Endodermal cell (in vitro differentiated cells): ENCODE measurements at regions not wholly inside any gene's neighbourhood (a gene's known extent, or its start where the extent isn't known, plus 50 kb on each side); places are given as distances from the start of the nearest gene placed in this dataset.

Experiments
- DNase-seq: peaks from one replicate; pipeline ENCODE4 v3.0.0-alpha.2; 2017
- H3K27ac ChIP-seq: 2 replicates; pipeline ENCODE4 v1.5.1; 2013; ENCODE audit warnings: mild to moderate bottlenecking, low read depth, low read length, moderate library complexity
- H3K27me3 ChIP-seq: 2 replicates; pipeline ENCODE4 v1.6.1; 2013; ENCODE audit warnings: mild to moderate bottlenecking, low read length, moderate library complexity; ENCODE audit not compliant: insufficient read depth, control insufficient read depth, poor library complexity, severe bottlenecking
- H3K36me3 ChIP-seq: 2 replicates; pipeline ENCODE4 v1.7.0; 2013; ENCODE audit warnings: mild to moderate bottlenecking, low read length, moderate library complexity; ENCODE audit not compliant: control insufficient read depth, insufficient read depth
- H3K4me1 ChIP-seq: one replicate; pipeline ENCODE4 v1.7.0; 2013; ENCODE audit warnings: low read length; ENCODE audit not compliant: control insufficient read depth, insufficient read depth
- H3K4me3 ChIP-seq: 2 replicates; pipeline ENCODE4 v1.5.1; 2013; ENCODE audit warnings: mild to moderate bottlenecking, low read length, moderate library complexity
- H3K9ac ChIP-seq: 2 replicates; pipeline ENCODE4 v1.6.1; 2013; ENCODE audit warnings: mild to moderate bottlenecking, low read length, moderate library complexity; ENCODE audit not compliant: poor library complexity, severe bottlenecking; ENCODE audit errors: extremely low read depth
- H3K9me3 ChIP-seq: 2 replicates; pipeline ENCODE4 v1.6.1; 2013; ENCODE audit warnings: mild to moderate bottlenecking, low read length, moderate library complexity; ENCODE audit not compliant: control insufficient read depth
- H3K27ac Mint-ChIP-seq: 2 replicates; pipeline ENCODE4 v1.8.0; 2020; ENCODE audit warnings: mixed read lengths
- H3K27me3 Mint-ChIP-seq: 2 replicates; pipeline ENCODE4 v1.8.0; 2021; ENCODE audit warnings: mild to moderate bottlenecking, mixed read lengths; ENCODE audit not compliant: insufficient read depth
- H3K36me3 Mint-ChIP-seq: 2 replicates; pipeline ENCODE4 v1.8.0; 2020; ENCODE audit warnings: low read depth, mixed read lengths
- H3K4me1 Mint-ChIP-seq: 2 replicates; pipeline ENCODE4 v1.8.0; 2020; ENCODE audit warnings: mixed read lengths
- H3K4me3 Mint-ChIP-seq: 2 replicates; pipeline ENCODE4 v1.8.0; 2020; ENCODE audit warnings: mild to moderate bottlenecking, moderate library complexity, mixed read lengths
- H3K9me3 Mint-ChIP-seq: 2 replicates; pipeline ENCODE4 v1.8.0; 2020; ENCODE audit warnings: mild to moderate bottlenecking, mixed read lengths
- CTCF ChIP-seq: fragments of 200-600 bp; sonication (generic); conservative IDR thresholded peaks from 2 replicates; pipeline ENCODE4 v1.5.0; 2021; ENCODE audit warnings: antibody characterized with exemption, mild to moderate bottlenecking
- WGBS, 2 experiments: methylation state at CpG; one replicate each; pipeline versions ENCODE4 v1.1.5 to v1.1.7; 2013; ENCODE audit warnings: missing lambda C conversion rate in 2 of 2, mixed read lengths in 1 of 2; ENCODE audit not compliant: insufficient coverage in 1 of 2, insufficient read length in 1 of 2; 5-methylcytosine and 5-hydroxymethylcytosine counted together

- Histone ChIP-seq H3K4me1 (no peaks in the 10 kb centered on the region), H3K27me3 (no peaks in the 10 kb centered on the region), H3K36me3 (no peaks in the 10 kb centered on the region), H3K9ac (no peak overlapping the region), H3K4me3 (no peak overlapping the region), H3K9me3 (no peaks in the 10 kb centered on the region), H3K27ac (no peak overlapping the region)
- WGBS, 2 experiments: 80 to 85% methylated on average over 2 to 4 of the region's 4 CpGs
- no peaks in the 10 kb centered on the region for H3K36me3 Mint-ChIP-seq
- H3K9me3 Mint-ChIP-seq: no peaks in the 10 kb centered on the region
- no peak overlapping the region for H3K27ac Mint-ChIP-seq
- H3K27me3 Mint-ChIP-seq: peaks cover 2% of the 10 kb centered on the region
- H3K4me1 Mint-ChIP-seq: peaks cover 6% of the 10 kb centered on the region
- no peak overlapping the region for H3K4me3 Mint-ChIP-seq
- TF ChIP-seq CTCF: no peak
- DNase-seq: peak; percentile 24
These were observed 98.4 kb upstream of the KAZN start for GRCh38 chr1:14500041-14500440.

GRCh38 chr1:14500912-14501311, 97.6 kb upstream of the KAZN start:
- TF ChIP-seq CTCF: no peak
- H3K4me3 Mint-ChIP-seq: no peak overlapping the region
- no peak overlapping the region for H3K4me3 ChIP-seq
- no peaks in the 10 kb centered on the region for H3K4me1 ChIP-seq
- no peaks in the 10 kb centered on the region for H3K27me3 ChIP-seq
- H3K9me3 ChIP-seq: no peaks in the 10 kb centered on the region
- no CpG with 5 or more reads among the region's 1 CpG for WGBS, 2 experiments
- no peaks in the 10 kb centered on the region for H3K9me3 Mint-ChIP-seq
- peaks cover 6% of the 10 kb centered on the region for H3K4me1 Mint-ChIP-seq
- H3K9ac ChIP-seq: no peak overlapping the region
- no peaks in the 10 kb centered on the region for H3K36me3 Mint-ChIP-seq
- H3K27me3 Mint-ChIP-seq: peaks cover 2% of the 10 kb centered on the region
- no peak for DNase-seq
- no peaks in the 10 kb centered on the region for H3K36me3 ChIP-seq
- no peak overlapping the region for H3K27ac Mint-ChIP-seq
- no peak overlapping the region for H3K27ac ChIP-seq

DNA sequence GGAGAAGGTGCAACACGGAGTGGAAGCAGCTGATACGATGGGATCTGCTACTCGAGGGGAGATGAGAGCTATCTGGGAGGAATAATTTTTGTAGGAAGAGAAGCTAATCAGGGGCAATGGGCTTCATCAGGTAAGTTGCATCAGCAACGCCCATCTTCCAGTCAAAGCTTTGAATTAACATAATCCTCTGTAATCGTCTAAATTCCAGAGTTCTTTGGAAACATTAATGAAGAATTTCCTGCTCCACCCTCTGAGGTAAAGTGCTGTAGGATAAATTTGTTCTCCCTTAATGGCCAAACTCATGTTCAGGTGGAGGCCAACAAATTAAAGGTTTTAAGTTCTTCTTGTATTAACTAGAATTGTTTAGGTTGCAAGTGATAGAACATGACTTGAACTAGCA, 94.0 kb upstream of the KAZN start:
- H3K27ac ChIP-seq: no peak overlapping the region
- TF ChIP-seq CTCF: no peak
- no peaks in the 10 kb centered on the region for H3K27me3 ChIP-seq
- no peaks in the 10 kb centered on the region for H3K9me3 ChIP-seq
- no peak overlapping the region for H3K4me3 ChIP-seq
- peaks cover 2% of the 10 kb centered on the region for H3K27me3 Mint-ChIP-seq
- H3K27ac Mint-ChIP-seq: no peak overlapping the region
- H3K36me3 Mint-ChIP-seq: no peaks in the 10 kb centered on the region
- H3K4me1 Mint-ChIP-seq: peaks cover 6% of the 10 kb centered on the region
- peak; percentile 40 for DNase-seq
- no peaks in the 10 kb centered on the region for H3K9me3 Mint-ChIP-seq
- 55 to 65% methylated on average over 4 to 5 of the region's 5 CpGs for WGBS, 2 experiments
- no peaks in the 10 kb centered on the region for H3K4me1 ChIP-seq
- H3K4me3 Mint-ChIP-seq: no peak overlapping the region
- no peak overlapping the region for H3K9ac ChIP-seq
- H3K36me3 ChIP-seq: no peaks in the 10 kb centered on the region
